ENCODE measurements at regions not wholly inside any gene's neighbourhood (a gene's known extent, or its start where the extent isn't known, plus 50 kb on each side); places are given as distances from the start of the nearest gene placed in this dataset.

- DNase-seq (ENCODE audit: low read depth) = no peak
- no peak overlapping the region for H3K4me3 ChIP-seq (ENCODE audit: low read depth, low read length)
- no peak for TF ChIP-seq MAX (IDR thresholded peaks at IDR 0.05; ENCODE audit: low read depth, low read length)
- no peak for TF ChIP-seq CTCF (IDR thresholded peaks at IDR 0.05; ENCODE audit: low read depth, low read length)
- no peak for TF ChIP-seq MYC (IDR thresholded peaks at IDR 0.05; ENCODE audit: low read depth, low read length)
- no peak for TF ChIP-seq POLR2A (IDR thresholded peaks at IDR 0.05; ENCODE audit: extremely low read depth, insufficient read length)
These were observed 80.3 kb downstream of the CDO1 start for GRCh38 chr5:115736004-115736689.

GRCh38 chr5:115735108-115735998 lies 81.1 kb downstream of the CDO1 start:
- H3K4me3 ChIP-seq (ENCODE audit: low read depth, low read length) = no peak overlapping the region
- TF ChIP-seq MAX (IDR thresholded peaks at IDR 0.05; ENCODE audit: low read depth, low read length) = no peak
- no peak for TF ChIP-seq CTCF (IDR thresholded peaks at IDR 0.05; ENCODE audit: low read depth, low read length)
- TF ChIP-seq MYC (IDR thresholded peaks at IDR 0.05; ENCODE audit: low read depth, low read length) = no peak
- no peak for TF ChIP-seq POLR2A (IDR thresholded peaks at IDR 0.05; ENCODE audit: extremely low read depth, insufficient read length)
- DNase-seq (ENCODE audit: low read depth) = no peak

GRCh38 chr5:115733607-115734006 lies 82.9 kb downstream of the CDO1 start:
- H3K4me3 ChIP-seq (ENCODE audit: low read depth, low read length) = no peak overlapping the region
- no peak for DNase-seq (ENCODE audit: low read depth)
- TF ChIP-seq POLR2A (IDR thresholded peaks at IDR 0.05; ENCODE audit: extremely low read depth, insufficient read length) (no peak), MYC (IDR thresholded peaks at IDR 0.05; ENCODE audit: low read depth, low read length) (no peak), MAX (IDR thresholded peaks at IDR 0.05; ENCODE audit: low read depth, low read length) (no peak), CTCF (IDR thresholded peaks at IDR 0.05; ENCODE audit: low read depth, low read length) (no peak)

- H3K4me3 ChIP-seq (ENCODE audit: low read depth, low read length) = no peak overlapping the region
- TF ChIP-seq MAX (IDR thresholded peaks at IDR 0.05; ENCODE audit: low read depth, low read length) (no peak), MYC (IDR thresholded peaks at IDR 0.05; ENCODE audit: low read depth, low read length) (no peak), POLR2A (IDR thresholded peaks at IDR 0.05; ENCODE audit: extremely low read depth, insufficient read length) (no peak), CTCF (IDR thresholded peaks at IDR 0.05; ENCODE audit: low read depth, low read length) (no peak)
- DNase-seq (ENCODE audit: low read depth) = no peak
These were observed 84.4 kb downstream of the CDO1 start for GRCh38 chr5:115732026-115732425.

GRCh38 chr5:115725522-115725921 lies 90.9 kb downstream of the CDO1 start:
- no peak for DNase-seq (ENCODE audit: low read depth)
- no peak overlapping the region for H3K4me3 ChIP-seq (ENCODE audit: low read depth, low read length)
- TF ChIP-seq MYC (IDR thresholded peaks at IDR 0.05; ENCODE audit: low read depth, low read length) = no peak

- TF ChIP-seq MAX (IDR thresholded peaks at IDR 0.05; ENCODE audit: low read depth, low read length) (no peak), POLR2A (IDR thresholded peaks at IDR 0.05; ENCODE audit: extremely low read depth, insufficient read length) (no peak), MYC (IDR thresholded peaks at IDR 0.05; ENCODE audit: low read depth, low read length) (no peak), CTCF (IDR thresholded peaks at IDR 0.05; ENCODE audit: low read depth, low read length) (no peak)
- H3K4me3 ChIP-seq (ENCODE audit: low read depth, low read length) = no peak overlapping the region
- DNase-seq (ENCODE audit: low read depth) = no peak
These were observed 93.2 kb downstream of the CDO1 start for GRCh38 chr5:115723220-115723619.
